GM19239 (cell line): ENCODE measurements at regions not wholly inside any gene's neighbourhood (a gene's known extent, or its start where the extent isn't known, plus 50 kb on each side); places are given as distances from the start of the nearest gene placed in this dataset.
"Not testable (repeated sequence)": the region's sequence is repeated elsewhere in the genome, so short reads cannot be mapped to it uniquely, and the experiment has no call there.

Source experiments
- DNase-seq: peaks from one replicate; pipeline ENCODE4 v3.0.0; 2011; ENCODE audit warnings: low spot score; ENCODE audit not compliant: insufficient read length
- FAIRE-seq: peaks from 2 replicates; lab custom pipeline; 2011; peaks lifted over from hg19 to GRCh38; lab: Jason Lieb, UNC

- DNase-seq (no peak), FAIRE-seq (no peak)
Observed at GRCh38 chr2:31674446-31674845, 93.7 kb upstream of the SRD5A2 start.

GRCh38 chr2:31666878-31667277 is 86.1 kb upstream of the SRD5A2 start:
- FAIRE-seq: no peak
- DNase-seq: no peak

GRCh38 chr2:31664949-31665724 is 84.4 kb upstream of the SRD5A2 start:
- no peak for FAIRE-seq
- no peak for DNase-seq

DNA sequence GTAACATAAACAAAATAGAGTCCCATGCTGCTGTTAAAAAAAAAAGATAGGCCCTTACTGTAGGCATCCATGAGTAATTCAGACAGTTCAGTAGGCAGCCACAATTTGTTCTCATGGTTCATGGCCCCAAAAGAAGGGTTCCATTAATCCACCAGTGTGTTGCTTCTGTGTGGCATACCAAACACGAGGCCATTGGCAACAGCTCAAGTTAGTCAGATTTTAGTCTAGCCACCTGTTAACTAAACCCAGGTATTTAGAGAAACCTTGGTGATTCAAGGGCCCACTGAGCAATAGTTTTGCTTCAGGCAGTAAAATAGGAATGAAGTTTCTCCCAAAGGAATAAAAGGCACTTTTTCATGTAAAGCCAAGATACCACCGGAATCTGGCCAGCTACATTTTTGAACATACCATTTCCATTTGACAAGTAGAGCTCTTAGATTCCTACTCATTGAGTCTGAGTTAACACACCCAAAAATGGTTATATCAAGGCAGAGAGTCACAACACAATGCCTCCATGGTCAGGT is 80.1 kb upstream of the SRD5A2 start:
- DNase-seq: no peak
- FAIRE-seq: no peak

DNA sequence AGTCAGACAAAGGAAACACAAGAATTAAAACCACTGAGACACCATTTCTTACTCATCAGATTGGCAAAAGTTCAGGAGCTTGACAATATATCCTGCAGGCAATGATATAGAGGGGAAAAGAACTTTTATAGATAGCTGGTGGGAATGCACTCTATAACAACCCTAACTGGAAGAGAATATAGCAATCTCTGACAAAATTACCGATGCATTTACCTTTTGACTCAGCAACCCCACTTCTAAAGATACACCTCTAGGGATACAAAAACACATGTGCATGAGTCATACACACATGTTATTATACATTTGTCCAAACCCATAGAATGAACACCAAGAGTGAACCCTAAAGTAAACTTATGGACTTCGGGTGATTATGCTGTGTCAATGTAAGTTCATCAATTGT is 79.4 kb upstream of the SRD5A2 start:
- FAIRE-seq: no peak
- no peak for DNase-seq

DNA sequence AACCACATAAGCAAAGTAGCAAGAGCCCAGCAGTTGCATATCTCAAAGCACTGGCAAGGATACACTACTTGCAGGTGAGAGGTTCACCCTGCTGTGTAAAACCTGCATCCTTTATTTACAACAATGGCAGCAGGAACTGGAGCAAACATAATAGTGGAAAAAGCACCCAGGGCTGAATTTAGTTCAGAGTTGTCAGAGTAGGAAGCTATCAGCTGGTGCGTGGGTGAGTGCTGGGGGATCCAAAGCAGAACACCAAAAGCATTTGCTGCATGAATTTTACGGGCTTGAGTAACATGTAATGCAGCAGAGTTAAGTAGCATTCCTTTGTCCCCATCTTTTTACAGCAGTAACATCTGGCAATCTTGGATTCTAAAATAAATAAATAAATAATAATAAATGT is 73.5 kb upstream of the SRD5A2 start:
- no peak for DNase-seq
- FAIRE-seq: no peak

DNA sequence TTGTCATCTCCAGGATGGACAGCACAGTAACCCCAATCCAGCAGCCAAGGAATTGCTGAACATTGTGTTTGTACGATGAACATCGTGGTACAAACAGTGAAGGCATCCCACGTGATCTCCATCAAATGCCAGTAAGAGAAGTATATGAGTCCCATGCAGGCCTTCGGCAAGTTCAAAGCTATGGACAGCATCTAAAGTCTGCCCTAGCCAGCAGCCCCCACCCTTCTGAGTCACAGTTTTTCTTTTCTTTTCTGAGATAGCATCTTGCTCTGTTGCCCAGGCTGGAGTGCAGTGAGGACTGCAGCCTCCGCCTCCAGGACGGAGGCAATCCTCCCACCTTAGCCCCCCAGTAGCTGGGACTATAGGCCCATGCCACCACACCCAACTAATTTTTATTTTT is 71.0 kb upstream of the SRD5A2 start:
- no peak for DNase-seq
- FAIRE-seq: no peak

GRCh38 chr2:31651267-31651666 is 70.5 kb upstream of the SRD5A2 start:
- FAIRE-seq (no peak), DNase-seq (no peak)

- DNase-seq (no peak), FAIRE-seq (no peak)
Observed at GRCh38 chr2:31644551-31644950, 63.8 kb upstream of the SRD5A2 start.

GRCh38 chr2:31642707-31643106 is 62.0 kb upstream of the SRD5A2 start:
- FAIRE-seq (no peak), DNase-seq (no peak)

GRCh38 chr2:31632201-31632600 is 51.5 kb upstream of the SRD5A2 start:
- DNase-seq, FAIRE-seq: not testable (repeated sequence)
